Brain microvascular endothelial cell (primary cell): ENCODE measurements at regions not wholly inside any gene's neighbourhood (a gene's known extent, or its start where the extent isn't known, plus 50 kb on each side); places are given as distances from the start of the nearest gene placed in this dataset.

ENCODE experiments used
- DNase-seq: peaks from one replicate; pipeline ENCODE4 v3.0.0-alpha.2; 2020
- H3K27ac ChIP-seq: fragments of 250-450 bp; sonication (Bioruptor Pico); 2 replicates; pipeline ENCODE4 v1.5.1; 2020; ENCODE audit warnings: mild to moderate bottlenecking, moderate library complexity
- H3K27me3 ChIP-seq: fragments of 250-450 bp; sonication (Bioruptor Pico); replicated peaks from 2 replicates; pipeline ENCODE4 v1.5.1; 2020; ENCODE audit warnings: mild to moderate bottlenecking
- H3K36me3 ChIP-seq: fragments of 250-450 bp; sonication (Bioruptor Pico); replicated peaks from 2 replicates; pipeline ENCODE4 v1.5.1; 2020; ENCODE audit warnings: mild to moderate bottlenecking
- H3K4me3 ChIP-seq: 2 replicates; pipeline ENCODE4 v1.5.1; 2011; ENCODE audit warnings: low read depth, mild to moderate bottlenecking, control low read depth, low read length, moderate library complexity
- CTCF ChIP-seq: IDR thresholded peaks from 2 replicates; pipeline ENCODE4 v1.5.1; 2011; ENCODE audit warnings: low read depth, mild to moderate bottlenecking, moderate library complexity, low read length, control low read depth, inconsistent platforms; ENCODE audit errors: missing control alignments
- in situ Hi-C: cut with HindIII; loops from 2 replicates; pipeline ENCODE4 v1.10.0; 2017; ENCODE audit warnings: low sequenced_read_pairs, low pct_ligation_motif_present

GRCh38 chr20:6566821-6567220, 200.7 kb upstream of the BMP2 start:
- Histone ChIP-seq H3K4me3 (no peak overlapping the region), H3K27ac (peak overlapping the region; percentile 62), H3K27me3 (no peaks in the 10 kb centered on the region), H3K36me3 (no peaks in the 10 kb centered on the region)
- in situ Hi-C loops: no loop called here
- TF ChIP-seq CTCF: peak; percentile 11
- DNase-seq: peak; percentile 96

GRCh38 chr20:6562111-6562510, 205.4 kb upstream of the BMP2 start:
- Histone ChIP-seq H3K4me3 (no peak overlapping the region), H3K27me3 (no peaks in the 10 kb centered on the region), H3K36me3 (no peaks in the 10 kb centered on the region), H3K27ac (peak overlapping the region; percentile 97)
- DNase-seq: peak; percentile 99
- in situ Hi-C loops: no loop called here
- no peak for TF ChIP-seq CTCF

GRCh38 chr20:6560978-6561377, 206.5 kb upstream of the BMP2 start:
- peak overlapping the region; percentile 97 for H3K27ac ChIP-seq

GRCh38 chr20:6559791-6560190, 207.7 kb upstream of the BMP2 start:
- Histone ChIP-seq H3K4me3 (no peak overlapping the region), H3K27me3 (no peaks in the 10 kb centered on the region), H3K27ac (peak overlapping the region; percentile 1), H3K36me3 (no peaks in the 10 kb centered on the region)
- in situ Hi-C loops: no loop called here
- no peak for DNase-seq
- TF ChIP-seq CTCF: no peak

More at GRCh38 chr20:6560978-6561377, 206.5 kb upstream of the BMP2 start:
- in situ Hi-C loops: no loop called here
- no peak for TF ChIP-seq CTCF
- H3K27me3 ChIP-seq: no peaks in the 10 kb centered on the region
- H3K36me3 ChIP-seq: no peaks in the 10 kb centered on the region
- H3K4me3 ChIP-seq: no peak overlapping the region
- DNase-seq: no peak

- in situ Hi-C loops: no loop called here
- Histone ChIP-seq H3K36me3 (no peaks in the 10 kb centered on the region), H3K27me3 (no peaks in the 10 kb centered on the region), H3K27ac (peak overlapping the region; percentile 14), H3K4me3 (no peak overlapping the region)
- TF ChIP-seq CTCF: peak; percentile 48
- no peak for DNase-seq
Observed at GRCh38 chr20:6558341-6558740, 209.1 kb upstream of the BMP2 start.

GRCh38 chr20:6533761-6534479, 233.6 kb upstream of the BMP2 start:
- in situ Hi-C loops: no loop called here
- H3K4me3 ChIP-seq: peak overlapping the region; percentile 37
- peak; percentile 21 for TF ChIP-seq CTCF
- no peaks in the 10 kb centered on the region for H3K36me3 ChIP-seq
- peak overlapping the region; percentile 89 for H3K27ac ChIP-seq
- H3K27me3 ChIP-seq: no peaks in the 10 kb centered on the region
- peak; percentile 89 for DNase-seq
